ENCODE measurements at regions not wholly inside any gene's neighbourhood (a gene's known extent, or its start where the extent isn't known, plus 50 kb on each side); places are given as distances from the start of the nearest gene placed in this dataset.

DNA sequence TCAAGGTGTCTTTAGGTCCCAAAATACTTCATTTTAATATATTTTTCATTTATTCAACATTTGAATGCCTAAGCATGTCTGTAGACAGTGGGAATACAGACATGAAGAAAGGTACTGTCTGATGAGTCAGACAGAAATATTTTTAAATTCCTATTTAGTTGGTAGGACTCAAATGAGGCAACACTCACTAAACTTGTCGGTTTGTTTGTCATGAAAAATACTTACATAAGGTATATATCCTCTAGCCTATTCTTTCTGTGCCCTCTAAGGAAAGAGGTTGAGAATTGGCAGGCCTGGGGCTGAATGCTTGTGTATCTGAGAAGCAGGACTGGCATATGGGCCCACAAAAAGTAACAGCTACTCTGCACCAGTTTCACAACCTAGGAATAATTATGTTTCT is 423.6 kb upstream of the MDFIC2 start:
- Mint-ChIP-seq H3K4me3 (no peak overlapping the region), H3K4me1 (ENCODE audit: low read depth in 2 of 2) (no peaks in the 10 kb centered on the region), H3K27ac (no peak overlapping the region), H3K36me3 (ENCODE audit: insufficient read depth) (no peaks in the 10 kb centered on the region), H3K27me3 (peaks cover 9 to 30% of the 10 kb centered on the region in 2 donors), H3K9me3 (no peaks in the 10 kb centered on the region)
- ATAC-seq (replicated peaks) (no peak), DNase-seq (no peak)

DNA sequence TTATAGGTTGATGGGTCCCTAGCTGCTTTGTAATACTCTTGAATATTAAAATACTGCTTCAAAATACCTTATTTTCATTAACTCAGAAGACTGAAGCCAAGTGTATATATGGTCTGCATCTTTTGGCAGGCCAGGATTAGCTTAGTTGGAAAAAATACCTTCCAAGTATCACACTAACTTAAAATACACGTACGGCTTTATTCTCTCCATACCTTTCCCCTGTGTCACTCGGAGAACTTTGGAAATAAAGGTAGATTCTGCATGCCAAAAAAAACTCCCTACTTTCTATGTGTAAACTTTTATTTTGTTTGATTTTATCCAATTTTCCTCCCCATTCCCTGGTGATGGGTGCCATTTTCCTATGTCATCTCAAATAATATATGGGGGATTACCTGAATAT is 422.3 kb upstream of the MDFIC2 start:
- Mint-ChIP-seq H3K4me3 (no peak overlapping the region), H3K36me3 (ENCODE audit: insufficient read depth) (no peaks in the 10 kb centered on the region), H3K4me1 (ENCODE audit: low read depth in 2 of 2) (no peaks in the 10 kb centered on the region), H3K27me3 (peaks cover 13 to 37% of the 10 kb centered on the region in 2 donors), H3K27ac (no peak overlapping the region), H3K9me3 (no peaks in the 10 kb centered on the region)
- ATAC-seq (replicated peaks) (no peak), DNase-seq (no peak)

DNA sequence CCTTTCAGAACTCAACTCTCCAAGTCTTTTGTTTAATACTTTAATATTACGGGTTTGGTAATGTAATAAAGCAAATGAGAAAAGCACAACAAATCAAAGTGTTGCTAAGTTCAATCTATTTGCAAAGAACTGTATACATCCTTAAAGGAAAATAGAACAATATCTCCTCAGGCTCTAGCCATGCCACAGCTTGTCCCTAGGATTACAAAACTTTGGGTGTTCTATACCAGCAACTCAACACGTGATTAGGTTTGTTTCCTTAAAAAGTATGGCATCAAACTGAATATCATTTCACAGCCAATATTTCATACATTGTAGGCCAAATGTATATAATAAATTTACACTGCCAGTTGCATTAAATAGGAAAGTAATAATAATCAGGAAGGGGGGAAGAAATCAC is 418.6 kb upstream of the MDFIC2 start:
- Mint-ChIP-seq H3K4me1 (ENCODE audit: low read depth in 2 of 2) (no peaks in the 10 kb centered on the region), H3K4me3 (no peak overlapping the region), H3K27me3 (peaks cover 20 to 39% of the 10 kb centered on the region in 2 donors), H3K27ac (no peak overlapping the region), H3K36me3 (ENCODE audit: insufficient read depth) (no peaks in the 10 kb centered on the region), H3K9me3 (no peaks in the 10 kb centered on the region)
- ATAC-seq (replicated peaks) = no peak
- no peak for DNase-seq

DNA sequence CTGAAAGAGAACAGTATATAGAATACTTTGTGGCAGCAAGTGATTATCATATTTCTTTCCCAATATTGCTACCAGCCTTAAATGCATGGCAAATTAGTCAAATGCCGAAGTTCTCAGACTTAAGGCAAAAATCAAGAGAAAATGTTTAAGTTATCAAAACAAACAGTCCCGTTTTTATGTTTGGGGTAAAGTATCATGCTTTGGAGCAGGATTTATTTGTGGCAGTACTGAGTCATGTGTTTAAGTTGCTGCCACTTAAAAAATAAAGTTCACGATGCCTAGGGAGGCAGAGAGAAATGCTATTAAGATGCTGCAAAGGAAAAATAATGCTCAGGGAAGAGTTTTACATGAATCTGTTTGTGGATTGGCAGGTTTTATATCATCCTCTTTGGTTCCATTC is 417.4 kb upstream of the MDFIC2 start:
- DNase-seq (no peak), ATAC-seq (replicated peaks) (no peak)
- Mint-ChIP-seq H3K27ac (no peak overlapping the region), H3K36me3 (ENCODE audit: insufficient read depth) (no peaks in the 10 kb centered on the region), H3K27me3 (peaks cover 20 to 42% of the 10 kb centered on the region in 2 donors), H3K9me3 (no peaks in the 10 kb centered on the region), H3K4me3 (no peak overlapping the region), H3K4me1 (ENCODE audit: low read depth in 2 of 2) (no peaks in the 10 kb centered on the region)

DNA sequence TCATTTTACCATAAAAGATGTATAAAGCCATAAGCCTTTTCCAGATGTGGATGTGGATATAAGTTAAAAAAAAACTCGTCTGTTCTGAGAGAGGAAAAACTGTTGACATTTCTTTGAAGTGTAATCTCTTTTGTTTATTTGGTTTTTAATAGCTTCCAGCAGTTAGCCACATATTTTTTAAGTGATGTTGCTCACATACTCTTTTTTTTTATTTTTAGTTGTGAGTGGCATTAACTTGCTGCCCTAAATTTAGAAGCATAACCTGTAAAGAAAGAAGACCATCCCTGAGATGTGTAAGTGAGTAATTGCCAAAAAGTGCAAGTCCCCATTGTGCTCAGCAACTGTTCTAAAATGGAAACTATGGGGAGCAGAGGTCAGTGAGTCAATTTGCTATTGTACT is 415.9 kb upstream of the MDFIC2 start:
- H3K27ac Mint-ChIP-seq = no peak overlapping the region
- no peak overlapping the region for H3K4me3 Mint-ChIP-seq
- H3K27me3 Mint-ChIP-seq = peaks cover 19 to 32% of the 10 kb centered on the region in 2 donors
- DNase-seq = no peak
- H3K9me3 Mint-ChIP-seq = no peaks in the 10 kb centered on the region
- no peak for ATAC-seq (replicated peaks)
- H3K36me3 Mint-ChIP-seq (ENCODE audit: insufficient read depth) = no peaks in the 10 kb centered on the region
- no peaks in the 10 kb centered on the region for H3K4me1 Mint-ChIP-seq (ENCODE audit: low read depth in 2 of 2)

DNA sequence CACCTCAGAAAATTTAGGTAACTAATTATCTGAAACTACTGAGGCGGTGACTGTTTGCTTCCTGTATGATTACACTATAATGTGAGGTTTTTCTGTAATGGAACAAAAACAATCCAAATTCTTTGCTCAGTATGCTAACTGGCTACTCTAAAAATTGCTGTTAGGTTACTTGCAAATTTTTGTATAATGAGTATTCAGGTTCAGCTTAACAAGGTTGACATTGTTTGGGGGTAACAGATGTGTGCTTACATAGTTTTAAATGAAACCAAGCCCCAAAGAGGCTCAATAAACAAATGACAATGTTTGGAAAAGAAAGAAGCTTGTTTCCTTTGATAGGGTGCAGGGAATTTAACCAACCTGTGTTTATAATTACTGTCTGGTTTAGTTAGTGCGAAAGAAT is 414.5 kb upstream of the MDFIC2 start:
- H3K4me3 Mint-ChIP-seq = no peak overlapping the region
- ATAC-seq (replicated peaks) (no peak), DNase-seq (no peak)
- no peaks in the 10 kb centered on the region for H3K36me3 Mint-ChIP-seq (ENCODE audit: insufficient read depth)
- H3K27me3 Mint-ChIP-seq = peaks cover 19% of the 10 kb centered on the region in 2 donors
- no peaks in the 10 kb centered on the region for H3K4me1 Mint-ChIP-seq (ENCODE audit: low read depth in 2 of 2)
- no peak overlapping the region for H3K27ac Mint-ChIP-seq
- no peaks in the 10 kb centered on the region for H3K9me3 Mint-ChIP-seq

DNA sequence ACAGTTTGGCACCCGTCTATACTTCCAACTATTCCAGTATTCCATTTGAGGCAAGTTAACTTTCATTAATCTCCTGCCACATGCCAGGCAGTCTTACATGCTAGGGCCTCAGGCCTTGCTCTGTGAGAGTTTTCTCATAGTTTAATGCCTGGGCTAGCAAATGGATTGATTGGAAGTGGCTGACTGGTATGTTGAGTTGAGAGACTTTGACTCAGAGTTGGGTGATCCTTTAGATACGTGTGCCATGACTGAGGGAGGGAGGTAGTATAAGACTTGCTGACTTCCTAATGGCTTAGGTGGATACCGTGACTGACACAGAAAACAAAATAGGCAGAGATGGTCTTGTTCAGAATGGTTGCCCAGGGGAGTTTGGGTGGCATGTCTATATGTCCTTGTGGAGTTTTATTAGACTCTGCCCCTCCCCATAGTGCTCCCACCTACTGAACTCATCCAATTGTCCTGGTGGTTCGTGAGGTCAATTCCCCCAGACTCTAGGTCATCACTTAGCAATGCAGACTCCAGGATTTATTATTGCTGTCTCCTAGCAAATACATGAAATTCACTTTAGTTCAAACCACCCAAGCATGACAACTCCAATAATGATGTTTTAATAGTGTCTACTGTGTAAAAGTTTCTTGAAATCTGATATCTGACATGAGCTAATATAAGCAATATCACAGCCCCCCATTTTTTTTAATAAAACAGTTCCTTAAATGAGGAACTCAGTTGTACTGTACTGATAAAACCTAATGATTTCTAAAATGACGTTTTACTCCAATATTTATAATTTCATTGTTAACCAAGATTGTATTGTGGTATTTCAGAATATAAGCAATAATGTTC is 413.9 kb upstream of the MDFIC2 start:
- ATAC-seq (replicated peaks) = no peak
- H3K36me3 Mint-ChIP-seq (ENCODE audit: insufficient read depth) = no peaks in the 10 kb centered on the region
- no peaks in the 10 kb centered on the region for H3K4me1 Mint-ChIP-seq (ENCODE audit: low read depth in 2 of 2)
- H3K4me3 Mint-ChIP-seq = no peak overlapping the region
- H3K27ac Mint-ChIP-seq = no peak overlapping the region
- no peak for DNase-seq
- H3K9me3 Mint-ChIP-seq = no peaks in the 10 kb centered on the region
- peaks cover 18 to 19% of the 10 kb centered on the region in 2 donors for H3K27me3 Mint-ChIP-seq

DNA sequence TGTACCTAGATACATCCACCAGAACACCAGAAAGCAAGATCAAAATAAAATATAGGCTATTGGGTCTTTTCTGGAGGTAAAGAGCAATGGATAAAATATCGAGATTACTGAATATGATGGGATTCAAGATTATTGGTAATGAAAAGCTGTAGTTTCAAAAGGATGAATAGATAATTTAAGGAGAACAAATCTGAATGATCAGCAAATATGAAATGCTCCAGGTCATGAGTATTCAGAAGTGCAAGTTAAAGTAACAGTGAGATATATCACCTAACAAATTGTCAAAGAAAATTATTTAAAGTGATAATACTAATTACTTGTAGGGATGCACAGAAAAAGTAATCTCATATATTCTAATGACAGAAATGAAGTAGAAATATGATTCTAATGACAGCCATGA is 409.6 kb upstream of the MDFIC2 start:
- no peaks in the 10 kb centered on the region for H3K4me1 Mint-ChIP-seq (ENCODE audit: low read depth in 2 of 2)
- no peaks in the 10 kb centered on the region for H3K9me3 Mint-ChIP-seq
- no peak overlapping the region for H3K4me3 Mint-ChIP-seq
- DNase-seq (no peak), ATAC-seq (replicated peaks) (no peak)
- peaks cover 9 to 20% of the 10 kb centered on the region in 2 donors for H3K27me3 Mint-ChIP-seq
- H3K36me3 Mint-ChIP-seq (ENCODE audit: insufficient read depth) = no peaks in the 10 kb centered on the region
- H3K27ac Mint-ChIP-seq = no peak overlapping the region

DNA sequence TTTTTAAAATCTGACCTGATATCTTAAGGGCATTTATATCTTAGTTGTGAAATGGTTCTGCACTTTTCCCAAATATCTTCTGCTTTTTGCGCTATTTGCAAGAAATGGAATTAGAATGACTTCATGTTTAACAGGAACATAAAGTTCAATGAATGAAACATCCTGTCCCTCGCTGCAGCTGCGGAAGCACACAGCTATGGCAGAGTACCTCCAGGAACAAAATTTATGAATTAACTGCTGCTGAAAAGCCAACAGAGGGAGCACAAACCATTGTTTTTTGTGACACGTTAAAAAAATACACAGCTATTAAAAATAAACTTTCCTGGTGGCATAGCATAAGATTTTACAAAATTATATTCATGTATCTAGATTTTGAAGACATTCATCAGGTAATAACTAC is 404.4 kb upstream of the MDFIC2 start:
- no peak overlapping the region for H3K4me3 Mint-ChIP-seq
- H3K27ac Mint-ChIP-seq = no peak overlapping the region
- no peaks in the 10 kb centered on the region for H3K36me3 Mint-ChIP-seq (ENCODE audit: insufficient read depth)
- H3K9me3 Mint-ChIP-seq = peaks cover 7 to 8% of the 10 kb centered on the region in 2 donors
- DNase-seq (no peak), ATAC-seq (replicated peaks) (no peak)
- H3K4me1 Mint-ChIP-seq (ENCODE audit: low read depth in 2 of 2) = no peaks in the 10 kb centered on the region
- peaks cover 11 to 23% of the 10 kb centered on the region in 2 donors for H3K27me3 Mint-ChIP-seq

DNA sequence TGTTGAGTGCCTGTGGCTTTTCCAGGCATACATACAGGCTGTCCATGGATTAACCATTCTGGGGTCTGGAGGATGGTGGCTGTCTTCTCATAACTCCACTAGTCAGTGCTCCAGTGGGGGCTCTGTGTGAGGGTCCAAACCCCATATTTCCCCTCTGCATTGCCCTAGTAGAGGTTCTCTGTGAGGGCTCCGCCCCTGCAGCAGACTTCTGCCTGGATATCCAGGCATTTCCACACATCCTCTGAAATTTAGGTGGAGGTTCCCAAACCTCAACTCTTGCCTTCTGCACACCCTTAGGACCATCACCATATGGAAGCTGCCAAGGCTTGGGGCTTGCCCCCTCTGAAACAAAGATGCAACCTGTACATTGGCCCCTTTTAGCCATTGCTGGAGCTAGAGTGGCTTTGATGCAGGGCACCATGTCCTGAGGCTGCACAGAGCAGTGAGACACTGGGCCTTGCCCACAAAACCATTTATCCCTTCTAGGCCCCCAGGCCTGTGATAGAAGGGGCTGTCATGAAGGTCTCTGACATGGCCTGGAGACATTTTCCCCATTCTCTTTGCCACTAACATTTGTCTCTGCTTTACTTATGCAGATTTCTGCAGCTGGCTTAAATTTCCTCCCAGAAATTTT is 400.1 kb upstream of the MDFIC2 start:
- DNase-seq (no peak), ATAC-seq (replicated peaks) (no peak)
- Mint-ChIP-seq H3K4me1 (ENCODE audit: low read depth in 2 of 2) (no peaks in the 10 kb centered on the region), H3K27me3 (peaks cover 11 to 21% of the 10 kb centered on the region in 2 donors), H3K4me3 (no peak overlapping the region), H3K9me3 (peaks cover 8 to 11% of the 10 kb centered on the region in 2 donors), H3K27ac (no peak overlapping the region), H3K36me3 (ENCODE audit: insufficient read depth) (no peaks in the 10 kb centered on the region)

DNA sequence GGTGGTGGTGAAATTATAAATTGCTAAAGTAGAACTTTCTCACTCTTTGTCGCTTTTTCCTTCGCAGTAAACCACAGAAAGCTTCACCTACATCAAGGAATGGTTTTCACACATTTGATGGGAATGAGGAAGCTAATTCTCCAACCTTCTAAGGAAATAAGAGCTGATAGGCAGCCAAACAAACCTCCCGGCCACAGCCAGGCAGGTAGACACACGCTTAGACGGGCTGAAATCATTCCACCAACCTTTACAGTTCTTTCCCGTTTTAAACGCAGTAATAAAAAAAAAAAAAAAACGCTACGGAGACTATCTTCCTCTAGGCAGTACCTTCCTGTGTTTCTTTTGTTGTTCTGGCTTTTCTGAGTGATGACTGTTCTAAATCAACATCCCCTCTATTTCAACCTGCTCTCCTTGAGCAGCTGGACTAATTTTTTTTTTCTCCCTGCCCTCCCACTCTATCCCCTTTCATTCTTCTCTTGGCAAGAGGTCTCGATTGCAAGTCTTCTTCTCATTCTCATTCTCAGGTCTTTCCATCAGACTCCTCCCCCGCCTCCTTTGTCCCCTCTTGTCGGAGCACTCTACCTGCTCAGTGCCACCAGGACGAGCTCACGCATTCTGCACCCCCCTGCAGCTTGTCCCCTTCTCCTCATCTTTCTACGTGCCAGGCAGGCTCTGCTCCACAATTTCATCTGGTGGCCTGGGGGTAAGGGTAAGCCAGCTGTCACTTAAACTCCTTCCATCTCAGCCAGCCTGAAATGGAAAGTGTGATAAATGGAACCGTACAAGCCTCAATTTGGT is 391.1 kb upstream of the MDFIC2 start:
- Mint-ChIP-seq H3K27ac (no peak overlapping the region), H3K9me3 (no peaks in the 10 kb centered on the region), H3K36me3 (ENCODE audit: insufficient read depth) (no peaks in the 10 kb centered on the region), H3K4me3 (no peak overlapping the region), H3K27me3 (peaks cover 35 to 55% of the 10 kb centered on the region in 2 donors), H3K4me1 (ENCODE audit: low read depth in 2 of 2) (no peaks in the 10 kb centered on the region)
- DNase-seq (no peak), ATAC-seq (replicated peaks) (no peak)

DNA sequence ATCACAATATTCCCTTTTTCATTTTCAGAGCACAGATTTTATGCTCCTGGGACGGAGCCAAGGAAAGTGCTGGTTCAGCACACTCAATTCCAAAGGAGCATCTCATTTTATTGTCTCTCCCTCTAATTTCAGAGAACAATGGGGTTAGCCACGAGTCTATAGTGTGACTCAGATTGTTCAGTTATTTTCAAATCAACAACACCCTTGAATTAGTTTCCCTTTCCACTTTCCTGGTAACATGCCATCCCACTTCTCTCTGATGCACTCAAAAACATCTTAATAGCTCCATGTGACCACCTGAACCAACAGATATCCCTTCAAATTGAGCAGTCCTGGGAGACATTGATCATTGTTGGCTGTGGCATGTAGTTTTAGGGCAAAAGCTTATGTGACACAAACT is 389.7 kb upstream of the MDFIC2 start:
- no peak overlapping the region for H3K27ac Mint-ChIP-seq

DNA sequence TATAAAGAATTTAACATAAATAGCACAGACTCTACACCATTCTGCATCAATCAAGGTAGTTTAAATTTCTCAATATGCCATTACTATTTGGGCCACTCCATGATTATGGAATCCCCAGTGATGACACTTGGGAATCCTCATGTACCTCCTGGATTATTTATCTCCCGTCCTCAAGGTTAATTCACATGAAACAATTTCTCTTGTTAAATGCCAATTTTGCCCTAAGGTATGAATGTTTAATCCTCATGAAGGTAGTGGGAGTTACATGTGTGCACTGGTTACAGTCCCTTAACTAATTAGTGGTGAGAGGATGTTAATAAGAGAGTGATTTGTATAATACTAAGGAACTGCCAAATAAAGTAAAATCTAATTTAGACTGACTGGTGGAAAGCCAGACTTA is 372.3 kb upstream of the MDFIC2 start:
- Mint-ChIP-seq H3K27me3 (peaks cover 7 to 10% of the 10 kb centered on the region in 2 donors), H3K4me3 (no peak overlapping the region), H3K36me3 (ENCODE audit: insufficient read depth) (no peaks in the 10 kb centered on the region), H3K4me1 (ENCODE audit: low read depth in 2 of 2) (no peaks in the 10 kb centered on the region), H3K9me3 (no peaks in the 10 kb centered on the region), H3K27ac (no peak overlapping the region)
- DNase-seq (no peak), ATAC-seq (replicated peaks) (no peak)

More for the DNA sequence above, 389.7 kb upstream of the MDFIC2 start:
- Mint-ChIP-seq H3K4me3 (no peak overlapping the region), H3K27me3 (peaks cover 40 to 55% of the 10 kb centered on the region in 2 donors), H3K4me1 (ENCODE audit: low read depth in 2 of 2) (no peaks in the 10 kb centered on the region), H3K36me3 (ENCODE audit: insufficient read depth) (no peaks in the 10 kb centered on the region), H3K9me3 (no peaks in the 10 kb centered on the region)
- no peak for DNase-seq
- ATAC-seq (replicated peaks) = no peak
